NCI-H82 (cell line): ENCODE measurements at regions not wholly inside any gene's neighbourhood (a gene's known extent, or its start where the extent isn't known, plus 50 kb on each side); places are given as distances from the start of the nearest gene placed in this dataset.

Experiments
- DNase-seq: peaks from one replicate; lab custom pipeline; 2025; lab: John Stamatoyannopoulos, UW

DNA sequence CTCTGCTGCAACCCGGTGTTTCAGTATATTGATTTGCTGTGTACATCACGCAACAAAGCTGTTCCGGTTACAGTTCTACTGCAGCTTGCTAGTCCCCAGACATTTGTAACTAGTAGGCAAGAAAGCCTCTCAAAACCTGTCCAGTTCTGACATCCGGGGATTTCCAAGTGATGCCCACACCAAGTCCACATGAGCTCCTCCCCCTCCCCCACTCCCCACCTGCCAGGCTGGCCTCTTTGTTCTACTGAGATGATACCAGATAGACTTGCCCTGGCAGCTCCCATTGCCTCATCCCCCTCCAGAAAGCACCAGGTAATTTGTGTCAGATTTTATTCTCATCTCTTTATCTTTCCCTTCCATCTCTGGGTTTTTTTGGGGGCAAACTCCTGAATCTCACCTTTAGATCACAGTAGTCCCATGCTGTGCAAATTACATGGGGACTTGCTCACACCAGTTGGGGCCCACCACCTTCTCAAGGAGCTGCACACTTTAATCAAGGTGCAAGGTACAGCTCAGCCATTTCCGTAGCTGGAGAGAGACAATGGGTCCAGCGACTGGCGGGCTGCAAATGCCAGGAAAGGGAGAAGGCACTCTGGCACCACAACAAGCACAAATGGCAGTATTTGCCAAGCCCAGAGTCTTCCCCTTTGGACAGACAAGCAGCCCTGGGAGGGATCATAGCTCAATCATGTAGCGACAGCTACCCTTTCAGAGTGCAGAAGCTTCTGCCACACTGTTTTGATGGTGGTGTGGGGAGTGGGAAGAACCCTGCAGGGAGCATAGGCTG is 183.1 kb downstream of the CYLD start:
- no peak for DNase-seq

DNA sequence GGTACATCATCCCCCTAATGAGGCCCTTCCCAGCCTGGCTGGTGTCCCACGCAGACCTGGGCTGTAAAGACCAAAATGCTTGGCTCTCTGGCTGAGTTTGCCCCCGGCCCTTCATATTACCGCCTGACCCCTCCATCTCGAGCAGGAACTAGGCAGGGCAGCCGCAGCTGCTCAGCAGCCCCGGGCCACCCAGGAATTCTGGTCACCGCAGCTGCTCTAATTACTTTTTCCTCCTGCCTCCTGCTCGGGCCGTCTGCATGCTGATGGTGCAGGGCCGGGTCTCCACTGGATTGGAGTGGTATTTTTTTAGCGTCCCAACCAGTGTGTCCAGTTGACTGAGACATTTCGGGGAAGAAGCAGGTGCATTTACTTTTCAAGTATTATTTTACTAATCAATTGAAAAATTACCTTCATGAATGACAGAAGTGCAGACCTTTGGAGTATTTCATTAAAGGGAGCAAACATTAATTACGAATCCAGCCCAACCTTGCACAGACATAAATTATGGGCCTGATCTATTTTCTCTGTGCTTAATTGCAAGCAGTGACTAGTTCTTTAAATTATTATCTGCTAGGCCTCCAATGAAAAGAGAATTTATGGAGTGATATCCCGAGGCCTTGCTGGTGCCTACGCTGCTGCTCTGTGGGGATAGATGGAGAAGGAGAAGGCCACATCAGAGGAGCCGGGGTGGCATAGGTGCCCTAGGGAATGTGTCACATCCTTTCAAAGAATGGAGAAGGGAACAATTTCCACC is 176.2 kb downstream of the CYLD start:
- DNase-seq: no peak

- no peak for DNase-seq
These were observed 174.2 kb downstream of the CYLD start for GRCh38 chr16:50916040-50916439.

- DNase-seq: no peak
These were observed 173.2 kb downstream of the CYLD start for GRCh38 chr16:50915120-50915519.

DNA sequence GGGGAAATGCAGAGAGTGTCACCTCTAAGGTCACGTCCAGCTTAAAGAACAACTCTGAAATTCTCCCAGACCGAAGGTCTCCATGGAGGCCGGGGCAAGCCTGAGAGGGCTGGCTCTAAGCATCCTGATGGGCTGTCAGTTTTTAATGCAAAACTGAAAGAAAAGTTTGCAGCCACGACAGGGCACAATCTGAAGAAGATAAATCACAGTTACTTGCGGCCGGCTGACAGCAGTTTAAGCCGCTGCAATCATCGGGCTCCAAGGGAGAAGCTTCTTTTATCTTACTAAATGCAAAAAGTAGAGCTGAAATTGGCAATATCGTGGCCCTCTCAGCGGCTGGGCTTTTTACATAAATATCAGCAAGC is 168.8 kb downstream of the CYLD start:
- no peak for DNase-seq

DNA sequence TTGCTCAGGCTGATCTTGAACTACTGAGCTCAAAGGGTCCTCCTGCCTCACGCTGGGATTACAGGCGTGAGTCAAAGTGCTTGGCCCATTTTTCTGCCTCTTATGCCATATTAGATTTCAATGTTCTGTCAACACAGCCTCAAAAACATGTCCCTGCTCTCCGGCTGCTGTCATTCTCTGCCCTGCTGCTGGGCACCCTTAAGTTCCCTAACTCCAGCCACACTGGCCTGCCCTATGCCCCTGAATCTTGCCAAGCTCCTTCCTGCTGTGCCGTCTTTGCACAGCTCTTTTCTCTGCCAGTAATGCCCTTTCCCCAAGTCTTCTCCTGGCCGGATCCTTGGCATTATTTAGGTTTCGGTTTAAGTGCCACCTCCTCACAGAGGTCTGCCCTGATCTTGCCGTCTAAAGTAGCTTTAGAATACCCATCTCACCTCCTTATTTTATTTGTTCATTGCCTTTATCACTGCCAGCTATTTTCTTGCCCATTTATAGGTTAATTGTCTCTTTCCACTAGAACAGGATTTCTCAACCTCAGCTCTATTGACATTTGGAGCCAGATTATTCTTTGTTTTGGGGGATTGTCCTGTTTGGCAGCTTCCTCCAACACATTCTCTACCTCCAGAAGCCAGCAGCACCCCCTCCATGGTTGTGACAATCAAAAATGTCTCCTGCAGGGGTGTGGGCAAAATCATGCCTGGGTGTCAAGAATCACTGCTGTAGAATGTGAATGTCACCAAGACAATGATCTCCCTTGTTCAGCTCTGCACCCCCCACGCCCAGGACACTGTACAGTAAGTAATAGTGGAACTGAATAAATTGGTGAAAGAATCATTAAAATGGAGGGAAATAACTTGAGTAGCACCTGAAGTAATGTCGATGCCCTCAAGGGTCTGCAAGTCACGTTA is 168.2 kb downstream of the CYLD start:
- DNase-seq: no peak

DNA sequence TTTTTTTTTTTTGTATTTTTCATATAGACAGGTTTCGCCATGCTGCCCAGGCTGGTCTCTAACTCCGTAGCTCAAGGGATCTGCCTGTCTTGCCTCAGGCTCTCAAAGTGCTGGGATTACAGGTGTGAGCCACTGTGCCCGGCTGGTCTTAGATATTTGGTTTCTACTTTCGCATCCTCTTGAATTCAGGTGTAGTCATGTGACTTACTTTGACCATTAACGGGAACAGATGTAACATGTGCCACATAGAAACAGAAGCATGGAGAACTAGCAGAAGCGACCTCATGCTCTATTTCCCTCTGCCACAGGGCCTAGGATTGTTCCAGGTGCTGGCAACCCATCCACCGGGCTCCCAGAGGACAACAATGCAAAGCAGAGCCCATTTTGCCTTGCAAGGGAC is 166.6 kb downstream of the CYLD start:
- no peak for DNase-seq

DNA sequence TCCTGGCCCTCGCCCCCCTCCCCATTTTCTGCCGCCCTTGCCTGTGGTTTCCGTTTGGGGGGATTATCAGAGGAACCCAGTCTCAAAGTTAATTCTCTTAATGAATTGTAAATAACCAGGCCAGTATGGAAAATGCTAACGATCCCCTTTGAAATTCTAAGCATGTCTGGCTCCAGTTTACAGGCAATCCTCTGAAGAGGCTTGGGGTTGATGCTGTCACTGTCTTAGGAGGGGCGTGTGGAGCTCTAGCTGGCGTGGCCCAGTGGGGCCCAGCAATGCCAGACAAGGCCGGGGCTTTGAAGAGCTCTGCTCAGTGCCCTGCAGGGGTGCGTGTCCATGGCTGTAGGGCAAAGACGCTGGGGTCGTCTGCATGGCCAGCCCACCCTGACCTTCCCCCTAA is 164.6 kb downstream of the CYLD start:
- peak; percentile 70 for DNase-seq

GRCh38 chr16:50902457-50902856 is 160.6 kb downstream of the CYLD start:
- DNase-seq: peak; percentile 4

DNA sequence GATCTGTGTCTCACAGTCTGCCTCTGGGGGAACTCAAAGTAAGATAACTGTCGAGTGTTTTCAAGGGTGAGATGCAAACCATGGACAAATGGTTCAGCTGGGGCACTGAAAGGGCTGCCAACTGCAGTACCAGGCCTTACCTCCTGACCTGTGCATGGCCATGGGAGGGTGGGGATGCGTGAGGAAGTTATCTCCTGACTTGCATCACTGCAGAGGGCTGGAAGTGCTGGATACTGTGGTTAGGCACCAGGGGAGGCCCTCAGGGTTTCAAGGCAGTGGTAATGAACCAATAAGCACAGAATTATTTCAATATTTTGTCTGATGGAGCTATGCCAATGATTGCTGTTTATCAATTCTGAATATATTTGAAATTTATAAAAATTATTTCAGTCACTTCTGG is 159.2 kb downstream of the CYLD start:
- DNase-seq: no peak

GRCh38 chr16:50900391-50900942 is 158.6 kb downstream of the CYLD start:
- DNase-seq: no peak

GRCh38 chr16:50899951-50900350 is 158.1 kb downstream of the CYLD start:
- no peak for DNase-seq

DNA sequence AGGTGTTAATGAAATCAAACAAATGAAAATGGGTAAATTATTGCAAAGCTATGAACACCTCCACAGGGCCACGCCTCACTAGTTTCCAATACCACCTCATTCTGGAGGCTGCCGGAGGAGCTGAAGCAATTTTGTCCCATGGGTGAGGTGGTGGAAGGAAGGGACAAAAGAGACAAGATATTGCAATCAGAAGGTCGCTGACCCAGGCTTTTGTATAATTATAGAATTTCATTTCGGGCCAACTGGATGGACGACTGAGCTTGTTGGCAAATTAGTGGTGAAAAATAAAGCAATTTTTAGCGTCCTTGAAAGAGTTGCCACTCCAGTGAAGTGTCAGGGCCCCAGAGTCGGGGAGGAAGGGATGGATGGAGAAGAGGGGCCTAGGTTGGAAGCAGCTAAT is 147.9 kb downstream of the CYLD start:
- DNase-seq: no peak

GRCh38 chr16:50889276-50889675 is 147.4 kb downstream of the CYLD start:
- no peak for DNase-seq

- DNase-seq: no peak
These were observed 146.8 kb downstream of the CYLD start for GRCh38 chr16:50888486-50889261.

GRCh38 chr16:50887500-50888298 is 145.8 kb downstream of the CYLD start:
- DNase-seq: no peak

DNA sequence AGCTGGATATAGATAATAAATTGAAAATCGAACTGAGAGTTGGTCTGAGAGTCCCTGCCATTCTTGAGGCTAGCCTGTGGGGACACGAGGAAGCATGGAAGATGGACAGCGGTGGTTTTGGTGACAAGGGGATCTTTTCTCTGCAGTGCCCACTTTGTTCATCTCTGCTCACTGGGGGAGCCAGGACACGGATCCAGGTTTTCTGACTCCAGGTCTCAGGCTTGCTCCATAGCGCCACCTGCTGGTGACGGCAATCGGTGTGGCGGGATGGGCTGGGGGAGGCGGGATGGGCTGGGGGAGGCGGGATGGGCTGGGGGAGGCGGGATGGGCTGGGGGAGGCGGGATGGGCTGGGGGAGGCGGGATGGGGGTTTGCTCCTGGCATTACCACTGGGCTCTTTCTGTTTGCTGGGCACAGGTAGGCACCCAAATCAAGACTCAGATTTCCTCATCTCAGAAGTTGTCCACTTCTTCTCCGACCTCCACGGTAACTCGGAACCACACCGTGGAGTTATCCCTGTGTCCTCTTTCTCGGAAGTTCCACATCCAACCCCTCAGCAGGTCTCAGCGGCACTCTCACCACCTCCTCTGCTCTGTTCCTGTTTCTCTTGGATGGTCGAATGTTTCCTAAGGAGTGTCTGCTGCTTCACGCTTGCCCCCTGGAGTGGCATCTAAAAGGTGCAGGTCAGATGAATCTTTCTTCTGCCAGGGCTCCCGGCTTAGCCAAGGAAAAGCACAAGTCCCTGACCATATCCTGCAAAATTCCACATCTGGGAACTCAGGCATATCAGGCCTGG is 142.4 kb downstream of the CYLD start:
- no peak for DNase-seq

DNA sequence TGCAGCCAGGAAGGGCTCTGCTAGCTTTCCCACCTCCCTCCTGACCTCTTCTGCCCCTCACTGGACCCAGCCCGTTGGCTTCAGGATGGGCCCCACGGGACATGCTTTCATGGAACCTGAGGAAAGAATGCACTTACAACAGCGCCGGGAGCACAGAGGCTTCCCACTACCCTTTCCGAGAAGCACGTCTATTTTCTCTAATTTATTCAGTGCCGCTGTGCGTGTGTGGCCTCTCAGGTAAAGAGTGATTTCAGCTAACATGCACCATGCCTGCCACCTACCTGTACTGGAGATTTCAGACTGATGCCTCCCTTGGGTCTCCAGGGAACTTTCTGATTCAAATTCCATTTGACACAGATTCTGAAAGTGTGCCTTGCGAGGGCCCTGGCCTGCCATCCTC is 140.1 kb downstream of the CYLD start:
- DNase-seq: no peak

DNA sequence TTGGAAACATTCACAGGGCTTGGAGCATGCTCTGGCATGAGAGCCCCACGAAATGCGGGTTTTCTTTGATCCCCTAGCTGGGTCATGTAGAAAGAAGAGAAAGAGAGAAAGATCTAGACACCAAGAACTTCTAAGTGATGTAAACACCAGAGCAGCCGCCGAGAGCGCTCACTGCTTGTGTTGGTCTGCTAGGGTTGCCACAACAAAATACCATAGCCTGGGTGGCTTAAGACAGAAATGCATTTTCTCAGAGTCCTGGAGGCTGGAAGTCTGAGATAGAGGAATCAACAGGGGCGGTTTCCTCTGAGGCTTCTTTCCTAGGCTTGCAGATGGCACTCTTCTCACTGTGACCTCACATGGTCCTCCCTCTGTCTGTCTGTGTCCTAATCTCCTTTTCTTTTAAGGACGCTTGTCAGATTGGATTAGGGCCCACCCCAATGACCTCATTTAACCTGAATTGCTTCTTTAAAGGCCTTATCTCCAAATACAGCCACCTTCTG is 139.5 kb downstream of the CYLD start:
- peak; percentile 97 for DNase-seq

- DNase-seq: peak; percentile 75
These were observed 139.0 kb downstream of the CYLD start for GRCh38 chr16:50880926-50881325.
